B cell (primary cell): ENCODE measurements at regions not wholly inside any gene's neighbourhood (a gene's known extent, or its start where the extent isn't known, plus 50 kb on each side); places are given as distances from the start of the nearest gene placed in this dataset.

Experiments
- ATAC-seq: fragments of 200-7000 bp; cut with Tn5 transposase; one replicate; pipeline ENCODE4 v1.10.0; 2021; ENCODE audit warnings: low read depth, mild to moderate bottlenecking, moderate number of reproducible peaks, moderate library complexity
- CTCF ChIA-PET: fragments of 350-600 bp; sonication (Branson Sonifier 250); formaldehyde crosslinking; loops from one replicate; lab custom pipeline; 2021; ENCODE audit warnings: antibody characterized with exemption, inconsistent platforms; lab: Charles Lee
- POLR2A ChIA-PET: fragments of 350-600 bp; sonication (Branson Sonifier 250); formaldehyde crosslinking; loops from one replicate; lab custom pipeline; 2021; ENCODE audit warnings: antibody characterized with exemption; lab: Charles Lee
- DNase-seq: peaks from one replicate; pipeline ENCODE4 v3.0.0; 2013
- H2AFZ ChIP-seq: 2 replicates; pipeline ENCODE4 v1.6.1; 2012; ENCODE audit warnings: mild to moderate bottlenecking, low read depth, low read length; ENCODE audit not compliant: insufficient read depth, poor library complexity, severe bottlenecking
- H3K27ac ChIP-seq, 2 donors: 1 replicate in 1 of 2; 2 replicates in 1 of 2; pipeline ENCODE4 v1.5.1; 2012 to 2013; ENCODE audit warnings: low read length in 2 of 2, mild to moderate bottlenecking in 2 of 2, moderate library complexity in 1 of 2
- H3K27me3 ChIP-seq, 4 experiments: fragments of 200-600 bp in 1 of 4; sonication (generic) in 1 of 4; replicated peaks in 1 of 4; 1 replicate in 2 of 4; 2 replicates in 2 of 4; pipeline versions ENCODE4 v1.6.1 to v1.7.0; 2013 to 2016; ENCODE audit warnings: low read length in 3 of 4, mild to moderate bottlenecking in 2 of 4, mixed read lengths in 1 of 4, moderate library complexity in 1 of 4; ENCODE audit not compliant: insufficient read depth in 4 of 4, control insufficient read depth in 3 of 4; ENCODE audit errors: control extremely low read depth in 1 of 4
- H3K36me3 ChIP-seq, 2 experiments: replicated peaks in 1 of 2; 1 replicate in 1 of 2; 2 replicates in 1 of 2; pipeline versions ENCODE4 v1.6.1 to v1.7.1; 2013; ENCODE audit warnings: low read length in 1 of 2; ENCODE audit not compliant: insufficient read depth in 2 of 2, control insufficient read depth in 1 of 2; ENCODE audit errors: control extremely low read depth in 1 of 2, extremely low read depth in 1 of 2
- H3K4me1 ChIP-seq, 2 donors: fragments of 200-600 bp in 1 of 2; sonication (generic) in 1 of 2; 1 replicate in 1 of 2; 2 replicates in 1 of 2; pipeline versions ENCODE4 v1.5.1 to v1.6.1; 2013 to 2017; ENCODE audit warnings: low read length in 2 of 2; ENCODE audit not compliant: control insufficient read depth in 2 of 2, insufficient read depth in 2 of 2
- H3K4me2 ChIP-seq: replicated peaks from 2 replicates; pipeline ENCODE3; 2012; ENCODE audit warnings: mild to moderate bottlenecking, low read depth, low read length; ENCODE audit not compliant: poor library complexity, severe bottlenecking
- H3K4me3 ChIP-seq, 5 experiments: fragments of 200-600 bp in 1 of 5; sonication (generic) in 1 of 5; 1 replicate in 3 of 5; 2 replicates in 2 of 5; pipeline versions ENCODE4 v1.5.1 to v1.7.0; 2011 to 2016; ENCODE audit warnings: low read length in 4 of 5, mild to moderate bottlenecking in 4 of 5, low read depth in 2 of 5, control low read depth in 1 of 5, moderate library complexity in 1 of 5; ENCODE audit not compliant: insufficient read depth in 1 of 5; ENCODE audit errors: control extremely low read depth in 1 of 5, extremely low read depth in 1 of 5
- H3K79me2 ChIP-seq: fragments of 200-600 bp; sonication (generic); one replicate; pipeline ENCODE4 v1.6.0; 2016; ENCODE audit warnings: low read length; ENCODE audit not compliant: control insufficient read depth, insufficient read depth
- H3K9ac ChIP-seq: fragments of 200-600 bp; sonication (generic); 2 replicates; pipeline ENCODE4 v1.6.1; 2017; ENCODE audit warnings: mild to moderate bottlenecking, low read length, moderate library complexity
- H3K9me3 ChIP-seq, 3 donors: one replicate each; pipeline versions ENCODE4 v1.6.1 to v1.7.1; 2013; ENCODE audit warnings: low read length in 2 of 3; ENCODE audit not compliant: control insufficient read depth in 2 of 3, insufficient read depth in 1 of 3; ENCODE audit errors: control extremely low read depth in 1 of 3
- H4K20me1 ChIP-seq: 2 replicates; pipeline ENCODE4 v1.6.0; 2012; ENCODE audit warnings: mild to moderate bottlenecking, low read length; ENCODE audit not compliant: insufficient read depth, control insufficient read depth, poor library complexity, severe bottlenecking
- H3K27ac Mint-ChIP-seq: one replicate; pipeline ENCODE4 v1.8.0; 2021; ENCODE audit warnings: mixed read lengths
- H3K27me3 Mint-ChIP-seq: one replicate; pipeline ENCODE4 v1.8.0; 2021; ENCODE audit warnings: mixed read lengths
- H3K4me1 Mint-ChIP-seq: one replicate; pipeline ENCODE4 v1.8.0; 2021; ENCODE audit warnings: mixed read lengths
- H3K4me3 Mint-ChIP-seq: one replicate; pipeline ENCODE4 v1.8.0; 2021; ENCODE audit warnings: mixed read lengths
- H3K9me3 Mint-ChIP-seq: one replicate; pipeline ENCODE4 v1.8.0; 2022; ENCODE audit warnings: mixed read lengths; ENCODE audit not compliant: insufficient read depth
- EZH2 ChIP-seq: IDR thresholded peaks from 2 replicates; pipeline ENCODE4 v1.6.1; 2012; ENCODE audit warnings: borderline replicate concordance, low read depth, mild to moderate bottlenecking, moderate library complexity, low read length; ENCODE audit not compliant: insufficient read depth, poor library complexity, severe bottlenecking
- whole genome bisulfite sequencing: methylation state at CpG from one replicate; pipeline ENCODE4 v1.1.5; 2013; ENCODE audit warnings: missing lambda C conversion rate; ENCODE audit not compliant: insufficient coverage; 5-methylcytosine and 5-hydroxymethylcytosine counted together
- intact Hi-C: fragments of 100-400 bp; cut with micrococcal nuclease; formaldehyde crosslinking; loops from one replicate; pipeline ENCODE4 v1.10.0; 2022
- TF ChIP-seq, protein P1 (sequence below): fragments of 200-600 bp; IDR thresholded peaks from one replicate; pipeline ENCODE4 v1.8.0; 2022; ENCODE audit warnings: antibody characterized with exemption, mild to moderate bottlenecking

DNA sequence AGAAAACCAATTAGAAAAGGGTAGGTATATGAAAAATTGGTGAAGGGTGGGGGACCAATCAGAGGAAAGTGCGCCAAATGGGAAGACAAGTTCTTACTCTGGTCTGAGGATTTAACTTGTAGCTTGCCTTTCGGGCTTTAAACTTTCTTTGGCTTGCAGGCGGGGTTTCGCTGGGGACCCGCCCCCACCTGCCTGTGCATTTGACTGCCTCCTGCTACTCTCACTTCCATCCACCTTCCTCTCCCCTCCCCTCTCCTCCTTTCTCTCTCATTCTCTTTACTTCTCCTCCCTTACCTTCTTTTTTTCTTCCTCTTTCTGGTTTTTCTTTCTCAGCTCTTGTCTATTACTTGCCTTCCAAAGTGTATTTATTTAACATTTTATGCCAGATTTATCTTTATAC, 278.8 kb downstream of the DNAJB9 start:
- Histone ChIP-seq H3K36me3 (no peaks in the 10 kb centered on the region), H4K20me1 (no peaks in the 10 kb centered on the region), H3K9me3 (no peaks in the 10 kb centered on the region), H3K27me3 (no peaks in the 10 kb centered on the region), H3K4me1 (no peaks in the 10 kb centered on the region), H3K27ac (no peak overlapping the region), H2AFZ (no peak overlapping the region), H3K79me2 (no peaks in the 10 kb centered on the region), H3K4me2 (no peak overlapping the region), H3K4me3 (no peak overlapping the region), H3K9ac (no peak overlapping the region)
- DNase-seq = no peak
- Mint-ChIP-seq H3K27ac (no peak overlapping the region), H3K9me3 (no peaks in the 10 kb centered on the region), H3K27me3 (no peaks in the 10 kb centered on the region), H3K4me3 (no peak overlapping the region), H3K4me1 (no peaks in the 10 kb centered on the region)
- no peak for ATAC-seq
- WGBS = 97% methylated on average over 5 of the region's 5 CpGs
- ChIA-PET POLR2A (no interaction called here), CTCF (no interaction called here)
- no peak for TF ChIP-seq EZH2
- TF ChIP-seq, protein P1, sequence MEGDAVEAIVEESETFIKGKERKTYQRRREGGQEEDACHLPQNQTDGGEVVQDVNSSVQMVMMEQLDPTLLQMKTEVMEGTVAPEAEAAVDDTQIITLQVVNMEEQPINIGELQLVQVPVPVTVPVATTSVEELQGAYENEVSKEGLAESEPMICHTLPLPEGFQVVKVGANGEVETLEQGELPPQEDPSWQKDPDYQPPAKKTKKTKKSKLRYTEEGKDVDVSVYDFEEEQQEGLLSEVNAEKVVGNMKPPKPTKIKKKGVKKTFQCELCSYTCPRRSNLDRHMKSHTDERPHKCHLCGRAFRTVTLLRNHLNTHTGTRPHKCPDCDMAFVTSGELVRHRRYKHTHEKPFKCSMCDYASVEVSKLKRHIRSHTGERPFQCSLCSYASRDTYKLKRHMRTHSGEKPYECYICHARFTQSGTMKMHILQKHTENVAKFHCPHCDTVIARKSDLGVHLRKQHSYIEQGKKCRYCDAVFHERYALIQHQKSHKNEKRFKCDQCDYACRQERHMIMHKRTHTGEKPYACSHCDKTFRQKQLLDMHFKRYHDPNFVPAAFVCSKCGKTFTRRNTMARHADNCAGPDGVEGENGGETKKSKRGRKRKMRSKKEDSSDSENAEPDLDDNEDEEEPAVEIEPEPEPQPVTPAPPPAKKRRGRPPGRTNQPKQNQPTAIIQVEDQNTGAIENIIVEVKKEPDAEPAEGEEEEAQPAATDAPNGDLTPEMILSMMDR = no peak
- intact Hi-C loops = no loop called here

GRCh38 chr7:108860615-108861014, 290.9 kb downstream of the DNAJB9 start:
- Mint-ChIP-seq H3K9me3 (peaks cover 4% of the 10 kb centered on the region), H3K4me3 (no peak overlapping the region), H3K27ac (no peak overlapping the region), H3K4me1 (no peaks in the 10 kb centered on the region), H3K27me3 (no peaks in the 10 kb centered on the region)
- H3K4me3 ChIP-seq = no peak overlapping the region
- H3K4me1 ChIP-seq = no peaks in the 10 kb centered on the region
- no peak overlapping the region for H3K27ac ChIP-seq
- no peak for DNase-seq
- H3K79me2 ChIP-seq = no peaks in the 10 kb centered on the region
- H2AFZ ChIP-seq = no peak overlapping the region
- ChIA-PET CTCF (no interaction called here), POLR2A (no interaction called here)
- no peaks in the 10 kb centered on the region for H3K36me3 ChIP-seq
- intact Hi-C loops = no loop called here
- no peaks in the 10 kb centered on the region for H3K27me3 ChIP-seq
- H3K4me2 ChIP-seq = no peak overlapping the region
- TF ChIP-seq EZH2 = no peak
- TF ChIP-seq, protein P1 = no peak
- H3K9ac ChIP-seq = no peak overlapping the region
- no peak for ATAC-seq
- H3K9me3 ChIP-seq = peaks cover 0 to 7% (median 2%) of the 10 kb centered on the region in 3 donors
- H4K20me1 ChIP-seq = no peaks in the 10 kb centered on the region
